ENCODE measurements at regions not wholly inside any gene's neighbourhood (a gene's known extent, or its start where the extent isn't known, plus 50 kb on each side); places are given as distances from the start of the nearest gene placed in this dataset.
A peak's percentile ranks its signal among the peaks of the same experiment; 100 is the strongest.
"Not testable (repeated sequence)": the region's sequence is repeated elsewhere in the genome, so short reads cannot be mapped to it uniquely, and the experiment has no call there.

- not testable (repeated sequence) for DNase-seq (ENCODE audit: extremely low read depth in 1 of 11, low read depth in 9 of 11, low spot score in 4 of 11)
Measured at GRCh38 chr20:11708223-11708622, 209.5 kb upstream of the BTBD3 start.

- DNase-seq (ENCODE audit: extremely low read depth in 1 of 11, low read depth in 9 of 11, low spot score in 4 of 11) = no peak
Measured at GRCh38 chr20:11711214-11711613, 206.5 kb upstream of the BTBD3 start.

- no peak for DNase-seq (ENCODE audit: extremely low read depth in 1 of 11, low read depth in 9 of 11, low spot score in 4 of 11)
Measured at GRCh38 chr20:11712639-11713160, 205.0 kb upstream of the BTBD3 start.

- no peak for DNase-seq (ENCODE audit: extremely low read depth in 1 of 11, low read depth in 9 of 11, low spot score in 4 of 11)
Measured at GRCh38 chr20:11714886-11715285, 202.8 kb upstream of the BTBD3 start.

- DNase-seq (ENCODE audit: extremely low read depth in 1 of 11, low read depth in 9 of 11, low spot score in 4 of 11) = peak in 8 of 11 donors; percentile 2 to 38 (median 16)
Measured at GRCh38 chr20:11716239-11716944, 201.3 kb upstream of the BTBD3 start.

- no peak for DNase-seq (ENCODE audit: extremely low read depth in 1 of 11, low read depth in 9 of 11, low spot score in 4 of 11)
Measured at GRCh38 chr20:11716945-11717248, 200.8 kb upstream of the BTBD3 start.

GRCh38 chr20:11717562-11717961 lies 200.1 kb upstream of the BTBD3 start:
- no peak for DNase-seq (ENCODE audit: extremely low read depth in 1 of 11, low read depth in 9 of 11, low spot score in 4 of 11)

GRCh38 chr20:11718474-11719094 lies 199.1 kb upstream of the BTBD3 start:
- DNase-seq (ENCODE audit: extremely low read depth in 1 of 11, low read depth in 9 of 11, low spot score in 4 of 11) = no peak

- no peak for DNase-seq (ENCODE audit: extremely low read depth in 1 of 11, low read depth in 9 of 11, low spot score in 4 of 11)
Measured at GRCh38 chr20:11719153-11719552, 198.5 kb upstream of the BTBD3 start.

- no peak for DNase-seq (ENCODE audit: extremely low read depth in 1 of 11, low read depth in 9 of 11, low spot score in 4 of 11)
Measured at GRCh38 chr20:11721411-11721810, 196.3 kb upstream of the BTBD3 start.

- DNase-seq (ENCODE audit: extremely low read depth in 1 of 11, low read depth in 9 of 11, low spot score in 4 of 11) = no peak
Measured at GRCh38 chr20:11724097-11724496, 193.6 kb upstream of the BTBD3 start.

- no peak for DNase-seq (ENCODE audit: extremely low read depth in 1 of 11, low read depth in 9 of 11, low spot score in 4 of 11)
Measured at GRCh38 chr20:11726026-11726425, 191.7 kb upstream of the BTBD3 start.

- no peak for DNase-seq (ENCODE audit: extremely low read depth in 1 of 11, low read depth in 9 of 11, low spot score in 4 of 11)
Measured at GRCh38 chr20:11727708-11728107, 190.0 kb upstream of the BTBD3 start.

GRCh38 chr20:11728937-11729336 lies 188.8 kb upstream of the BTBD3 start:
- no peak for DNase-seq (ENCODE audit: extremely low read depth in 1 of 11, low read depth in 9 of 11, low spot score in 4 of 11)

GRCh38 chr20:11729806-11730205 lies 187.9 kb upstream of the BTBD3 start:
- DNase-seq (ENCODE audit: extremely low read depth in 1 of 11, low read depth in 9 of 11, low spot score in 4 of 11) = no peak

- DNase-seq (ENCODE audit: extremely low read depth in 1 of 11, low read depth in 9 of 11, low spot score in 4 of 11) = no peak
Measured at GRCh38 chr20:11734431-11734830, 183.3 kb upstream of the BTBD3 start.

GRCh38 chr20:11738852-11739251 lies 178.8 kb upstream of the BTBD3 start:
- DNase-seq (ENCODE audit: extremely low read depth in 1 of 11, low read depth in 9 of 11, low spot score in 4 of 11) = no peak

GRCh38 chr20:11740975-11741374 lies 176.7 kb upstream of the BTBD3 start:
- no peak for DNase-seq (ENCODE audit: extremely low read depth in 1 of 11, low read depth in 9 of 11, low spot score in 4 of 11)

GRCh38 chr20:11745145-11745544 lies 172.5 kb upstream of the BTBD3 start:
- no peak for DNase-seq (ENCODE audit: extremely low read depth in 1 of 11, low read depth in 9 of 11, low spot score in 4 of 11)

GRCh38 chr20:11748436-11748835 lies 169.3 kb upstream of the BTBD3 start:
- DNase-seq (ENCODE audit: extremely low read depth in 1 of 11, low read depth in 9 of 11, low spot score in 4 of 11) = no peak

GRCh38 chr20:11752336-11752735 lies 165.4 kb upstream of the BTBD3 start:
- no peak for DNase-seq (ENCODE audit: extremely low read depth in 1 of 11, low read depth in 9 of 11, low spot score in 4 of 11)

Data from renal cortex interstitium (tissue), 11 donors.